HCT116 (cell line): ENCODE measurements at regions not wholly inside any gene's neighbourhood (a gene's known extent, or its start where the extent isn't known, plus 50 kb on each side); places are given as distances from the start of the nearest gene placed in this dataset.

ENCODE experiments used
- CTCF ChIP-seq, 3 experiments: fragments of 200-600 bp in 1 of 3; sonication (generic) in 1 of 3; IDR thresholded peaks in 2 of 3; conservative IDR thresholded peaks in 1 of 3; 2 replicates each; pipeline ENCODE4 v1.5.1; 2012 to 2017; ENCODE audit warnings: low read depth in 2 of 3, low read length in 2 of 3, antibody characterized with exemption in 1 of 3, borderline replicate concordance in 1 of 3, control low read depth in 1 of 3, mild to moderate bottlenecking in 1 of 3, mixed read lengths in 1 of 3, mixed run types in 1 of 3, moderate library complexity in 1 of 3; ENCODE audit not compliant: insufficient read depth in 1 of 3
- EZH2 ChIP-seq: fragments of 200-600 bp; sonication (generic); IDR thresholded peaks from 2 replicates; pipeline ENCODE4 v1.6.1; 2017; ENCODE audit warnings: antibody characterized with exemption, mixed run types
- EZH2phosphoT487 ChIP-seq: fragments of 200-600 bp; IDR thresholded peaks from 2 replicates; pipeline ENCODE4 v1.6.1; 2018; ENCODE audit warnings: antibody characterized with exemption, borderline replicate concordance
- FOSL1 ChIP-seq: IDR thresholded peaks from 2 replicates; pipeline ENCODE4 v1.6.1; 2012; ENCODE audit warnings: low read depth
- JUND ChIP-seq: IDR thresholded peaks from 2 replicates; pipeline ENCODE4 v1.6.1; 2012
- MAX ChIP-seq: IDR thresholded peaks from 2 replicates; pipeline ENCODE4 v1.6.1; 2012
- POLR2A ChIP-seq: IDR thresholded peaks from 2 replicates; pipeline ENCODE4 v1.7.0; 2011; ENCODE audit warnings: borderline replicate concordance; ENCODE audit not compliant: insufficient read depth, insufficient read length; ENCODE audit errors: extremely low read depth
- POLR2AphosphoS5 ChIP-seq: IDR thresholded peaks from 2 replicates; pipeline ENCODE4 v1.6.1; 2011; ENCODE audit warnings: mild to moderate bottlenecking, low read depth, low read length, moderate library complexity
- RAD21 ChIP-seq: IDR thresholded peaks from 2 replicates; pipeline ENCODE4 v1.6.1; 2012; ENCODE audit warnings: low read depth, mild to moderate bottlenecking
- SRF ChIP-seq: IDR thresholded peaks from 2 replicates; pipeline ENCODE4 v1.6.1; 2012; ENCODE audit warnings: low read depth
- ZBTB33 ChIP-seq: IDR thresholded peaks from 2 replicates; pipeline ENCODE4 v1.6.1; 2011; ENCODE audit warnings: mild to moderate bottlenecking, low read length, moderate library complexity; ENCODE audit not compliant: insufficient replicate concordance; ENCODE audit errors: extremely low read depth
- ZNF274 ChIP-seq: fragments of 200-500 bp; sonication (Bioruptor generic); IDR thresholded peaks from 2 replicates; pipeline ENCODE4 v1.6.1; 2014; ENCODE audit warnings: mild to moderate bottlenecking, low read depth, low read length, inconsistent platforms
- TF ChIP-seq, protein P1 (sequence below): IDR thresholded peaks from 2 replicates; pipeline ENCODE4 v1.6.1; 2012; ENCODE audit warnings: low read depth

GRCh38 chr11:33965032-33965431 is 73.2 kb upstream of the LMO2 start:
- TF ChIP-seq ZBTB33: no peak
- TF ChIP-seq POLR2AphosphoS5: no peak
- TF ChIP-seq POLR2A: no peak
- TF ChIP-seq CTCF (IDR thresholded peaks at IDR 0.05 in 2 of 3, conservative IDR thresholded peaks at IDR 0.05 in 1 of 3; ENCODE audit: borderline replicate concordance in 1 of 3, insufficient read depth in 1 of 3, low read depth in 2 of 3, low read length in 2 of 3): no peak
- TF ChIP-seq, protein P1, sequence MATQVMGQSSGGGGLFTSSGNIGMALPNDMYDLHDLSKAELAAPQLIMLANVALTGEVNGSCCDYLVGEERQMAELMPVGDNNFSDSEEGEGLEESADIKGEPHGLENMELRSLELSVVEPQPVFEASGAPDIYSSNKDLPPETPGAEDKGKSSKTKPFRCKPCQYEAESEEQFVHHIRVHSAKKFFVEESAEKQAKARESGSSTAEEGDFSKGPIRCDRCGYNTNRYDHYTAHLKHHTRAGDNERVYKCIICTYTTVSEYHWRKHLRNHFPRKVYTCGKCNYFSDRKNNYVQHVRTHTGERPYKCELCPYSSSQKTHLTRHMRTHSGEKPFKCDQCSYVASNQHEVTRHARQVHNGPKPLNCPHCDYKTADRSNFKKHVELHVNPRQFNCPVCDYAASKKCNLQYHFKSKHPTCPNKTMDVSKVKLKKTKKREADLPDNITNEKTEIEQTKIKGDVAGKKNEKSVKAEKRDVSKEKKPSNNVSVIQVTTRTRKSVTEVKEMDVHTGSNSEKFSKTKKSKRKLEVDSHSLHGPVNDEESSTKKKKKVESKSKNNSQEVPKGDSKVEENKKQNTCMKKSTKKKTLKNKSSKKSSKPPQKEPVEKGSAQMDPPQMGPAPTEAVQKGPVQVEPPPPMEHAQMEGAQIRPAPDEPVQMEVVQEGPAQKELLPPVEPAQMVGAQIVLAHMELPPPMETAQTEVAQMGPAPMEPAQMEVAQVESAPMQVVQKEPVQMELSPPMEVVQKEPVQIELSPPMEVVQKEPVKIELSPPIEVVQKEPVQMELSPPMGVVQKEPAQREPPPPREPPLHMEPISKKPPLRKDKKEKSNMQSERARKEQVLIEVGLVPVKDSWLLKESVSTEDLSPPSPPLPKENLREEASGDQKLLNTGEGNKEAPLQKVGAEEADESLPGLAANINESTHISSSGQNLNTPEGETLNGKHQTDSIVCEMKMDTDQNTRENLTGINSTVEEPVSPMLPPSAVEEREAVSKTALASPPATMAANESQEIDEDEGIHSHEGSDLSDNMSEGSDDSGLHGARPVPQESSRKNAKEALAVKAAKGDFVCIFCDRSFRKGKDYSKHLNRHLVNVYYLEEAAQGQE: no peak
- no peak for TF ChIP-seq MAX
- TF ChIP-seq SRF: no peak
- no peak for TF ChIP-seq ZNF274
- TF ChIP-seq EZH2: no peak
- no peak for TF ChIP-seq RAD21
- TF ChIP-seq EZH2phosphoT487: no peak
- no peak for TF ChIP-seq FOSL1
- TF ChIP-seq JUND: no peak
